ENCODE measurements at regions not wholly inside any gene's neighbourhood (a gene's known extent, or its start where the extent isn't known, plus 50 kb on each side); places are given as distances from the start of the nearest gene placed in this dataset.

DNA sequence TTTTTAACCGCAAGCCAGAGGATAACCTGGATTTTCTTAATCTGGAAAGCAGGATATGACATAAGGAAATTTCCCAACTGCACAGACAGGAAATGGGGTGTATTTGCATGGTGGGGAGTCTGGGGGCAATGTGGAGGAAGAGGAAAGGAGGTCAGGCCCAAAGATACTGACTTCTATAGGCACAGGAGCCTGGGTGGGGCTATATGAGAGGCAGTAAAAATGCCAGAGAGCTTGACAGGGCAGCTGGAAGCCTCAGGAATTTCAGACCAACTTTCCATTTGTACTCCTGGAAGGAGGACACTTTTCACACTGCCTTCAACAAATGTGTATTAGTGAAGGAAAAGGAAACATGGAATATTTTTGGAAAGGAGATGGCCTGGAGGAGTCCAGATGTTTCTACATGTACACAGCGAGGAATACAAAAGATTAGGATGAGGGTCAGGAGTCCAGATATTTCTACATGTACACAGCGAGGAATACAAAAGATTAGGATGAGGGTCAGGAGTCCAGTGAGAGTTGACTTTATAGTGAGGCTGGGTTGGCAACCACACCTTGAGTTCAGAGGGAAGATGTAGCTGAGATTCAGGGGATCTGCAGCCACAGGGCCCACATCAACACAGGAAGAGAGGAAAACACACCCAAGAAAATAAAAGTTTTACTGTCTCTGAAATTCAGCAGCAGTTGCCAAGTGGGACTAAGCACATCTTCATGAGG lies 111.9 kb upstream of the PTPRG start:
- TF ChIP-seq, protein P1, sequence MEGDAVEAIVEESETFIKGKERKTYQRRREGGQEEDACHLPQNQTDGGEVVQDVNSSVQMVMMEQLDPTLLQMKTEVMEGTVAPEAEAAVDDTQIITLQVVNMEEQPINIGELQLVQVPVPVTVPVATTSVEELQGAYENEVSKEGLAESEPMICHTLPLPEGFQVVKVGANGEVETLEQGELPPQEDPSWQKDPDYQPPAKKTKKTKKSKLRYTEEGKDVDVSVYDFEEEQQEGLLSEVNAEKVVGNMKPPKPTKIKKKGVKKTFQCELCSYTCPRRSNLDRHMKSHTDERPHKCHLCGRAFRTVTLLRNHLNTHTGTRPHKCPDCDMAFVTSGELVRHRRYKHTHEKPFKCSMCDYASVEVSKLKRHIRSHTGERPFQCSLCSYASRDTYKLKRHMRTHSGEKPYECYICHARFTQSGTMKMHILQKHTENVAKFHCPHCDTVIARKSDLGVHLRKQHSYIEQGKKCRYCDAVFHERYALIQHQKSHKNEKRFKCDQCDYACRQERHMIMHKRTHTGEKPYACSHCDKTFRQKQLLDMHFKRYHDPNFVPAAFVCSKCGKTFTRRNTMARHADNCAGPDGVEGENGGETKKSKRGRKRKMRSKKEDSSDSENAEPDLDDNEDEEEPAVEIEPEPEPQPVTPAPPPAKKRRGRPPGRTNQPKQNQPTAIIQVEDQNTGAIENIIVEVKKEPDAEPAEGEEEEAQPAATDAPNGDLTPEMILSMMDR (IDR thresholded peaks at IDR 0.05; ENCODE audit: low read length): no peak
- TF ChIP-seq EZH2 (IDR thresholded peaks at IDR 0.05; ENCODE audit: borderline replicate concordance, low read length): no peak

Data from OCI-LY1 (cell line).